Effector memory CD8-positive, alpha-beta T cell (primary cell): ENCODE measurements at regions not wholly inside any gene's neighbourhood (a gene's known extent, or its start where the extent isn't known, plus 50 kb on each side); places are given as distances from the start of the nearest gene placed in this dataset.

Experiments
- ATAC-seq: fragments of 150-1000 bp; cut with Tn5 transposase; replicated peaks from 2 replicates; pipeline ENCODE4 v1.10.0; 2021; ENCODE audit warnings: mild to moderate bottlenecking, moderate library complexity
- DNase-seq, 3 experiments: peaks; one replicate each; pipeline ENCODE4 v3.0.0; 2021
- H3K27ac Mint-ChIP-seq, 2 donors: one replicate each; pipeline ENCODE4 v1.8.0; 2022; ENCODE audit warnings: mild to moderate bottlenecking in 2 of 2, mixed read lengths in 2 of 2, moderate library complexity in 2 of 2
- H3K27me3 Mint-ChIP-seq, 2 donors: one replicate each; pipeline ENCODE4 v1.8.0; 2022; ENCODE audit warnings: mixed read lengths in 2 of 2
- H3K36me3 Mint-ChIP-seq: one replicate; pipeline ENCODE4 v1.8.0; 2022; ENCODE audit warnings: mild to moderate bottlenecking, moderate library complexity, mixed read lengths; ENCODE audit not compliant: insufficient read depth
- H3K4me1 Mint-ChIP-seq, 2 donors: one replicate each; pipeline ENCODE4 v1.8.0; 2022; ENCODE audit warnings: low read depth in 2 of 2, mixed read lengths in 2 of 2
- H3K4me3 Mint-ChIP-seq, 2 donors: one replicate each; pipeline ENCODE4 v1.8.0; 2022; ENCODE audit warnings: mild to moderate bottlenecking in 2 of 2, mixed read lengths in 2 of 2, moderate library complexity in 2 of 2
- H3K9me3 Mint-ChIP-seq, 2 donors: one replicate each; pipeline ENCODE4 v1.8.0; 2022; ENCODE audit warnings: mixed read lengths in 2 of 2

GRCh38 chr5:39497322-39497721, 72.5 kb upstream of the DAB2 start:
- ATAC-seq: no peak
- H3K4me3 Mint-ChIP-seq: no peak overlapping the region

DNA sequence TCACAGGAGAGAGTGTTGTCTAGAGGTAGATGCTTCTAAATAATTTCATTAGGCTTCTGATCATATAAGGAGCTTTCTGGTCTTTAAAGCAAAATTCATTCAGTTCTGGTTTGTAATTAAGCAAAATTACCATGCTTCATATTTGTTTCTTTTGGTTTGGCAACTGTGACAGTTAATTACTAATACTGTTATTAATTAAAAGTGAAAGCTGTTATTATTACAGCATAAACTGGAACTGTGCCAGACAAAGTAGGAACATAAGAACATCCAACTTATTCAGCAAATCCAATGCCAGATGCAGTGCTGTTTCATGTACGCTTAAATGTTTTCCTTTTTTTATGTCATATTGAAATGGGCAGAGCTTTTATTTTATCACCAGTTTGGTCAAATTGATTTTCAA, 70.4 kb upstream of the DAB2 start:
- no peaks in the 10 kb centered on the region for H3K9me3 Mint-ChIP-seq
- DNase-seq: no peak
- H3K27me3 Mint-ChIP-seq: peaks cover 13 to 20% of the 10 kb centered on the region in 2 donors
- no peak for ATAC-seq
- H3K4me3 Mint-ChIP-seq: no peak overlapping the region
- no peaks in the 10 kb centered on the region for H3K36me3 Mint-ChIP-seq
- no peak overlapping the region for H3K27ac Mint-ChIP-seq
- H3K4me1 Mint-ChIP-seq: no peaks in the 10 kb centered on the region

More at GRCh38 chr5:39497322-39497721, 72.5 kb upstream of the DAB2 start:
- Mint-ChIP-seq H3K36me3 (no peaks in the 10 kb centered on the region), H3K27ac (no peak overlapping the region), H3K4me1 (no peaks in the 10 kb centered on the region), H3K9me3 (no peaks in the 10 kb centered on the region), H3K27me3 (peaks cover 19 to 20% of the 10 kb centered on the region in 2 donors)
- no peak for DNase-seq

DNA sequence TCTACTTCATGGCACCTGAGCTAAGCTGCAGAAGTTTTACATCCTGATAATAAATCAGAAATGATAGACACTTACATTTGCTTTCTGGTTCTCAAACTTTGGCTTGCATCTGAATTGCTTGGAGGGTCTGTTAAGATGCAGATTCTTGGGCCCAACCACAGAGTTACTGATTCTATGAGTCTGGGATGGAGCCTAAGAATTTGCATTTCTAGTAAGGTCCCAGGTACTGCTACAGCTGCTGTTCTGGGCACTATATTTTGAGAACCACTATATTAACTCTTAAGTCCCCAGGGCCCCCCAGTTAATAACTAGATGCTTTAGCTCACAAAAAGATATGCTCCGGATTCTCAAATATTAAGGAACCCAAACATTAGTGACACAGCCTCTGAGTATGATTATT, 69.8 kb upstream of the DAB2 start:
- DNase-seq (no peak), ATAC-seq (no peak)
- no peaks in the 10 kb centered on the region for H3K4me1 Mint-ChIP-seq
- no peaks in the 10 kb centered on the region for H3K36me3 Mint-ChIP-seq
- peaks cover 15 to 22% of the 10 kb centered on the region in 2 donors for H3K27me3 Mint-ChIP-seq
- peaks cover 0 to 4% of the 10 kb centered on the region in 2 donors for H3K9me3 Mint-ChIP-seq
- H3K4me3 Mint-ChIP-seq: no peak overlapping the region
- H3K27ac Mint-ChIP-seq: no peak overlapping the region

DNA sequence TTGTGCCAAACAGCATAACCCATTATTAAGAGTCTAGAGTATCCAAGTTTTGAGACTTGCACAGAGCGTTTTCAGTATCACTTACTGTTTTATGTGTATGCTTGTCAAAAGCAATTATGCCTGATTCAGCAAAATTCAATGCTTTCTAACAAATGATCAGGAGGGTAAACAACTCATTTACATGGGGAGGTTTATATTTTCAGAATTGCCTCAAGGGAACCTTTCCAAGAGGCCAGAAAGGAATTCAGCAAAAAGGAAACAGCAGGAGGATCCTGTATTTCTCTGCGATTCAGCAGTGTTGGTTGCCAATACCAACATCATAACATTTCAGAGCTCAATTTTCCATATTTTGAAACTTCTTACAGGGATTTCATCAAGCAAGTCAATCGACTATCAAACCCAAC, 69.3 kb upstream of the DAB2 start:
- Mint-ChIP-seq H3K27ac (no peak overlapping the region), H3K9me3 (peaks cover 0 to 6% of the 10 kb centered on the region in 2 donors), H3K36me3 (no peaks in the 10 kb centered on the region), H3K27me3 (peaks cover 18 to 21% of the 10 kb centered on the region in 2 donors), H3K4me1 (no peaks in the 10 kb centered on the region), H3K4me3 (no peak overlapping the region)
- DNase-seq: no peak
- no peak for ATAC-seq

- Mint-ChIP-seq H3K27ac (no peak overlapping the region), H3K4me3 (no peak overlapping the region), H3K9me3 (peaks cover 0 to 6% of the 10 kb centered on the region in 2 donors), H3K36me3 (no peaks in the 10 kb centered on the region), H3K4me1 (no peaks in the 10 kb centered on the region), H3K27me3 (peaks cover 8 to 19% of the 10 kb centered on the region in 2 donors)
- ATAC-seq (no peak), DNase-seq (no peak)
Measured at GRCh38 chr5:39491210-39491609, 66.4 kb upstream of the DAB2 start.

- peaks cover 0 to 6% of the 10 kb centered on the region in 2 donors for H3K9me3 Mint-ChIP-seq
- H3K4me3 Mint-ChIP-seq: no peak overlapping the region
- no peaks in the 10 kb centered on the region for H3K4me1 Mint-ChIP-seq
- H3K27ac Mint-ChIP-seq: no peak overlapping the region
- H3K27me3 Mint-ChIP-seq: peaks cover 8 to 24% of the 10 kb centered on the region in 2 donors
- no peaks in the 10 kb centered on the region for H3K36me3 Mint-ChIP-seq
- ATAC-seq: no peak
- DNase-seq: no peak
Measured at GRCh38 chr5:39489263-39489662, 64.5 kb upstream of the DAB2 start.

- peaks cover 13 to 31% of the 10 kb centered on the region in 2 donors for H3K27me3 Mint-ChIP-seq
- no peak for DNase-seq
- H3K4me3 Mint-ChIP-seq: no peak overlapping the region
- no peaks in the 10 kb centered on the region for H3K4me1 Mint-ChIP-seq
- H3K27ac Mint-ChIP-seq: no peak overlapping the region
- H3K9me3 Mint-ChIP-seq: peaks cover 0 to 6% of the 10 kb centered on the region in 2 donors
- no peak for ATAC-seq
- no peaks in the 10 kb centered on the region for H3K36me3 Mint-ChIP-seq
Measured at GRCh38 chr5:39486790-39487189, 62.0 kb upstream of the DAB2 start.

DNA sequence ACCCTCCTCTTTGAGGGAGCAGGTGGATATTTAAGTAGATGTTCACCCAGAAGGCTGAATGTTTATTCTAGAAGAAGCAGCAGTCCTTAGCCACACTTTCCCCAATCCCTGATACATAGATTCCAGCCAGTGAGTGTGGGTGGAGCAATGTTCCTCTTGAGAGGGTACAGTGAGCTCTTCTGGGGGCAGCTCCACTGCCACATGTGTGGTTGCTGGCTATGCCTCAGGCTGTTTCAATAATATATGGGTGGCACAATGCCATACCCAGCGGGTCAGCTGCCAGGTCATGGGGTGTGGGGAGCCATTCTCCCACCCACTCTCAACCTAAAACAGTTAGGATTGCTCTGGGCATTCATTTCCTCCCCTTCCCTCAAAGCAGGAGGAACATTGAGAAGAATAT, 61.6 kb upstream of the DAB2 start:
- DNase-seq: no peak
- H3K9me3 Mint-ChIP-seq: peaks cover 0 to 6% of the 10 kb centered on the region in 2 donors
- no peak overlapping the region for H3K27ac Mint-ChIP-seq
- no peak for ATAC-seq
- H3K4me1 Mint-ChIP-seq: no peaks in the 10 kb centered on the region
- peaks cover 16 to 35% of the 10 kb centered on the region in 2 donors for H3K27me3 Mint-ChIP-seq
- H3K4me3 Mint-ChIP-seq: no peak overlapping the region
- no peaks in the 10 kb centered on the region for H3K36me3 Mint-ChIP-seq

DNA sequence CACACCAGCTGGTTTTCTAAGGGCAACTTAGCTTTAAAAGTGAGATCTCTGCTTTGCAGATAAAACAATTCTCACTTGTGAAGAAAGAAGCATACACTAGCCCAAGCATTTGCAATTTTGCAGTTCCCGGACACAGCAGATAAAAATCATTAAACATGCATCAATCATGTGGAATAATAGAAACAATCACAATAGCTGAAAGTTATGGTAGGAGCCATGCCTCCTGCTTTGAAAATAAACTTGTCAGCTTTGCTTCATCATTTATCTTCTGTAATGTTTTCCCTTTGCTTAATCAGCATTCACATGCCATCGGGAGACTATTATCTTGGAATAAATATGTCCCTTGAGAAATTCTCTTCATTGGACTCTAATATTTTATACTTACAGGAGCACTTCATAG, 60.3 kb upstream of the DAB2 start:
- peaks cover 0 to 6% of the 10 kb centered on the region in 2 donors for H3K9me3 Mint-ChIP-seq
- H3K27ac Mint-ChIP-seq: no peak overlapping the region
- peaks cover 16 to 43% of the 10 kb centered on the region in 2 donors for H3K27me3 Mint-ChIP-seq
- no peaks in the 10 kb centered on the region for H3K36me3 Mint-ChIP-seq
- H3K4me1 Mint-ChIP-seq: no peaks in the 10 kb centered on the region
- DNase-seq (no peak), ATAC-seq (no peak)
- no peak overlapping the region for H3K4me3 Mint-ChIP-seq

DNA sequence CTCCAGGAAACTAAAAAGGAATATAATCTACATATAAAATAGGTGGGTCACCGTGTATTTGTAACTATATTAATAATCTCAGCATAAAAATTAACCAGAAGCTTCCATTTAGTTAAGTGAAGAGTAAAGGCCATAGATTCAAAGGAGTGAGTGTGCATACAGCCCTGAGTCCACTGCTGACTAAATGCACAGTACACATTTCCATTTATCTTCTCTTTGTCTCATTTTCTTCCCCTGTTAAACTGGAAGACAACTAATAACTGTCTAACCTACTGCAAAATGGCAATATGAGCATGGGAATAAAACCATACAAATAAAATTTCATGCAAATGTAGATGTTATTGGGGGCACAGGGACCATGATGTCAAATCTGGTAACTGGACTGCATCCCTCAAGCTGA, 59.9 kb upstream of the DAB2 start:
- Mint-ChIP-seq H3K36me3 (no peaks in the 10 kb centered on the region), H3K27ac (no peak overlapping the region), H3K4me3 (no peak overlapping the region), H3K9me3 (peaks cover 0 to 3% of the 10 kb centered on the region in 2 donors), H3K4me1 (no peaks in the 10 kb centered on the region), H3K27me3 (peaks cover 16 to 43% of the 10 kb centered on the region in 2 donors)
- ATAC-seq: no peak
- no peak for DNase-seq

- Mint-ChIP-seq H3K36me3 (no peaks in the 10 kb centered on the region), H3K27ac (no peak overlapping the region), H3K4me1 (no peaks in the 10 kb centered on the region), H3K9me3 (no peaks in the 10 kb centered on the region), H3K4me3 (no peak overlapping the region), H3K27me3 (peaks cover 13 to 38% of the 10 kb centered on the region in 2 donors)
- DNase-seq (no peak), ATAC-seq (no peak)
Measured at GRCh38 chr5:39482098-39482497, 57.3 kb upstream of the DAB2 start.

DNA sequence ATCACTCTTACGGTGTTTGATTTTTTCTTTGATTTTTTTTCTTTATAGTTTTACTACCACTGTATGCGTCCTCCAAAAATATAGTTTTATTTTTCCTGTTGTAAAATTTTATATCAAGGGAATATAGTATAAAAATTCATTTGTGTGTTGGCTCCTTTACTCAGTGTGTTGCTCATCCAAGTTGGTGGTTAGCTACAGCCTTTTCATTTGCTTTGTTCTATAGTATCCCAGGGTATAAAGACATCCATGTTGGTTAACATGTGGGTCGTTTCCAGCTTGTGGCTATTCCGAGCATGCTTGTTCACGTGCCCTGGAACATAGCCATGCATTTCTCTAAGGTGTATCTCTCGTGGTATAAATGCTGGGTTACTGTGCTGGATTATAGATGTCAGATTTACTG, 54.8 kb upstream of the DAB2 start:
- Mint-ChIP-seq H3K27ac (no peak overlapping the region), H3K27me3 (peaks cover 25 to 34% of the 10 kb centered on the region in 2 donors), H3K4me1 (no peaks in the 10 kb centered on the region), H3K36me3 (no peaks in the 10 kb centered on the region), H3K9me3 (no peaks in the 10 kb centered on the region), H3K4me3 (no peak overlapping the region)
- ATAC-seq (no peak), DNase-seq (no peak)

DNA sequence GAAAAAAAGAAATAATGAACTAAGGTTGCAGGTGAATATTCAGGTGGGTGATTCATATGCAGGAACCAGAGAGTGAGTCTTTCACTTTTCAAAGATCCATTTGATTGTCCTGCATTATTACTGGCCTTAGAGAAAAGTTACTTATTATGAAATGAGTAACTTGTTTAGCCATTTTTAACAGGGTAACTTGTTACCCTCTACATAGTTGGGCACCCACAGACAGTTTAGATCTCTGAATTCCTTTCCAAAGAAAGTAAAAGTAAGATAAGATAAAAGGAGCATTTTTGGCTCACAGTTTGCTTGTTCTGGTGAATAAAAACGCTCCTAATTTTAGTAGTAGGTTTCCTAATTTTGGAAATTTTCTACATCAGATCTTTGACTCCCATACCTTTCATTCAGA, 54.1 kb upstream of the DAB2 start:
- Mint-ChIP-seq H3K36me3 (no peaks in the 10 kb centered on the region), H3K27me3 (peaks cover 27 to 38% of the 10 kb centered on the region in 2 donors), H3K4me1 (no peaks in the 10 kb centered on the region), H3K27ac (no peak overlapping the region), H3K4me3 (no peak overlapping the region), H3K9me3 (no peaks in the 10 kb centered on the region)
- ATAC-seq (no peak), DNase-seq (no peak)

DNA sequence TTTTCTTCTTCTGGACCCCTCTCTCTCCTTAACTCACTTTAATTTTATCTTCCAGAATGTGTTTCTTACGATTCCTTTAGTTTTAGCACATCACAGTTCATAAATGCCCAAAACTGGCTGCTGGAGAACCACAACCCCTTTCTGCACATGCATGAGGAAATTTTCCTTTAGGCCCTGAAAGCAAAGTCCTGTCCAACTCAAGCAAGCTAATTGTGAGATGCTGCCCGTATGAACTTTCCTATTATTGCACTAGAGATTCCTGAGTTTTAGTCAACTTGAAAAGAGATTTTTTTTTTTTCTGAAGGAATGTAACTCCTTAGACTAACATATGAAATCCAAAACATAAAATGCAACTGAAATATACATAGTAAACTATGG, 52.1 kb upstream of the DAB2 start:
- no peaks in the 10 kb centered on the region for H3K36me3 Mint-ChIP-seq
- no peak overlapping the region for H3K27ac Mint-ChIP-seq
- H3K4me3 Mint-ChIP-seq: no peak overlapping the region
- H3K27me3 Mint-ChIP-seq: peaks cover 23 to 36% of the 10 kb centered on the region in 2 donors
- no peak for ATAC-seq
- no peaks in the 10 kb centered on the region for H3K9me3 Mint-ChIP-seq
- DNase-seq: no peak
- H3K4me1 Mint-ChIP-seq: no peaks in the 10 kb centered on the region
